Spinal cord (tissue), 9 donors: ENCODE measurements at regions not wholly inside any gene's neighbourhood (a gene's known extent, or its start where the extent isn't known, plus 50 kb on each side); places are given as distances from the start of the nearest gene placed in this dataset.

Experiments used
- DNase-seq, 6 donors: peaks; one replicate each; pipeline versions ENCODE4 v3.0.0 to v3.0.0-alpha.2; 2013 to 2015; ENCODE audit warnings: low spot score in 6 of 6, low read depth in 4 of 6
- H3K27ac ChIP-seq: one replicate; pipeline ENCODE4 v1.5.1; 2013; ENCODE audit warnings: low read depth, low read length, control low read depth
- H3K27me3 ChIP-seq: one replicate; pipeline ENCODE4 v1.6.1; 2013; ENCODE audit warnings: low read length; ENCODE audit not compliant: control insufficient read depth, insufficient read depth
- H3K36me3 ChIP-seq: one replicate; pipeline ENCODE4 v1.6.1; 2013; ENCODE audit warnings: low read length; ENCODE audit not compliant: control insufficient read depth, insufficient read depth
- H3K4me1 ChIP-seq: one replicate; pipeline ENCODE4 v1.6.1; 2013; ENCODE audit warnings: low read length; ENCODE audit not compliant: control insufficient read depth, insufficient read depth
- H3K4me3 ChIP-seq: one replicate; pipeline ENCODE4 v1.5.1; 2013; ENCODE audit warnings: low read depth, low read length, control low read depth
- H3K9me3 ChIP-seq: one replicate; pipeline ENCODE4 v1.6.1; 2013; ENCODE audit warnings: low read length; ENCODE audit not compliant: control insufficient read depth, insufficient read depth
- WGBS: methylation state at CpG from one replicate; pipeline ENCODE4 v1.1.5; 2013; ENCODE audit warnings: missing lambda C conversion rate; ENCODE audit not compliant: insufficient coverage; 5-methylcytosine and 5-hydroxymethylcytosine counted together
- donor health status: healthy.

GRCh38 chr6:18584372-18584771 is 197.2 kb downstream of the RNF144B start:
- Histone ChIP-seq H3K27me3 (no peaks in the 10 kb centered on the region), H3K9me3 (no peaks in the 10 kb centered on the region), H3K27ac (no peak overlapping the region), H3K36me3 (no peaks in the 10 kb centered on the region), H3K4me3 (no peak overlapping the region), H3K4me1 (no peaks in the 10 kb centered on the region)
- DNase-seq = no peak
- 93% methylated on average over 2 of the region's 4 CpGs for WGBS

DNA sequence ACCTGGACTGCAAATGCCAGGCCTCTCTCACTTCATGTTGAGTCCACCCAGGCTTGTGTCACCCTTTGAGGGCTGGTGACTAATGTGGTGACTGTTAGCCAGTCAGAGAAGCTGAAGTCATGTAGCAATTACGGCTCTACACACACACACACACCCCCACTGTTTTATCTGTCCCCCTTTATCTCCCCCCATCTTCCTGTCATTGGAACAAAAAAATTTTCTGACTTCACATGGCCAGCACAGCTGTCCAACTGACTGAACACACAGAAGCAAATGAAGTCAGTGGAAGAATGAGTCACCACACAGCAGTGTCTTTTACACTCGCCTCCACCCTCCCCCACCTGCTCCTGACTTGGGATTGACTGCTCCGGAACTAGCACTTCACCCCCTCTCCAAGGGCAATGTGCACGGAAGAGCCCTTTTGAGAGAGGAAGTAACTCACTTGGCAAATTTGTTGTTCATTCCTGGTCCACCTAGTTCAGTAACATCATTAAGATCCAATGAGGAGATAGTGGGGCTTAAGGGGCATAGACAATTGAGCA is 198.0 kb downstream of the RNF144B start:
- 58% methylated on average over 2 of the region's 4 CpGs for WGBS
- no peak overlapping the region for H3K4me3 ChIP-seq
- DNase-seq = peak in 1 of 6 donors; percentile 31
- H3K27ac ChIP-seq = no peak overlapping the region
- H3K27me3 ChIP-seq = no peaks in the 10 kb centered on the region
- H3K36me3 ChIP-seq = no peaks in the 10 kb centered on the region
- H3K4me1 ChIP-seq = no peaks in the 10 kb centered on the region
- H3K9me3 ChIP-seq = no peaks in the 10 kb centered on the region

GRCh38 chr6:18586133-18586532 is 199.0 kb downstream of the RNF144B start:
- 66% methylated on average over 8 of the region's 8 CpGs for WGBS
- no peak overlapping the region for H3K27ac ChIP-seq
- H3K4me1 ChIP-seq = no peaks in the 10 kb centered on the region
- no peak overlapping the region for H3K4me3 ChIP-seq
- H3K36me3 ChIP-seq = no peaks in the 10 kb centered on the region
- H3K27me3 ChIP-seq = no peaks in the 10 kb centered on the region
- no peaks in the 10 kb centered on the region for H3K9me3 ChIP-seq
- DNase-seq = no peak

DNA sequence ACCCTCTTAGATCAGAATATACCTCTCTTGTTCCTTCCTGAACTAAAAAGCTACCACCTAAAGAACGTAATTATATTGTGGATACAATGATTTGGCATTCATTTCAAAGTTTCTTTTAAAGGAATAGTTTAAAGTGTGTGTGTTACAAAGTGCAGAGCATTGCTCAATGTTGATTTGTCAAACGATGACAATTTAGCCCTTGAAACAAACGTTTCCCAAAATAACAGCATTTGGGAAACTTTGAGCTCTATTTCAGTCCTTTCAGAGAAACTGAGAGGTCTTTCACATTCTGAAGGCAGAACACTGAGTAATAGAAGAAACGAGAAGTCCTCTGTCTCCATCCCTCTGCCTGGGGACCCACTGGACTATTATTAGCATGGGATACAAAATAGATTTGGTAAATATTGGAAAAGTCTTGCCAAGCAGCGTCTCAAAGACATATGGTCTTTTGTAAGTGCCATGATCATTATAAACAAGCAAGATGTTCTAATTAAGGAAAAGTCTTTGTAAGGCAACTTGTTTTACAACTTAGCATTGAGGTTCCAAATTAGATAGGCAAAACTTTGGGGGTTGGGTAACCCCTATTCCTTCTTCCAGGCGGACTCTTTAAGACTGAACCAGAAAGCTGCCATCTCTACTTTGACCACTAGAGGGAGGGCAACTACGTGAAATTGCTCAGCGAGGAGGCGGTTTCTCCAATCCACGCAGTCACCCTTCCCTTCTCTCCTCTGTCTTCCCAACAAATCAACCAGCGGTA is 208.8 kb downstream of the RNF144B start:
- Histone ChIP-seq H3K27me3 (no peaks in the 10 kb centered on the region), H3K36me3 (no peaks in the 10 kb centered on the region), H3K27ac (no peak overlapping the region), H3K9me3 (no peaks in the 10 kb centered on the region), H3K4me1 (no peaks in the 10 kb centered on the region), H3K4me3 (no peak overlapping the region)
- DNase-seq = peak; percentile 68 to 96 (median 84)
- no CpG with 5 or more reads among the region's 11 CpGs for WGBS

GRCh38 chr6:18596531-18596835 is 209.3 kb downstream of the RNF144B start:
- Histone ChIP-seq H3K27ac (no peak overlapping the region), H3K9me3 (no peaks in the 10 kb centered on the region), H3K36me3 (no peaks in the 10 kb centered on the region), H3K4me1 (peaks cover 2% of the 10 kb centered on the region), H3K4me3 (no peak overlapping the region), H3K27me3 (no peaks in the 10 kb centered on the region)
- no peak for DNase-seq

- H3K4me3 ChIP-seq = no peak overlapping the region
- DNase-seq = peak in 2 of 6 donors; percentile 9 to 68
- no peaks in the 10 kb centered on the region for H3K9me3 ChIP-seq
- H3K27me3 ChIP-seq = no peaks in the 10 kb centered on the region
- no peaks in the 10 kb centered on the region for H3K36me3 ChIP-seq
- peaks cover 5% of the 10 kb centered on the region for H3K4me1 ChIP-seq
- no peak overlapping the region for H3K27ac ChIP-seq
- WGBS = 46% methylated on average over 3 of the region's 4 CpGs
These were observed 211.6 kb downstream of the RNF144B start for GRCh38 chr6:18598551-18599264.

- no peaks in the 10 kb centered on the region for H3K9me3 ChIP-seq
- no peaks in the 10 kb centered on the region for H3K36me3 ChIP-seq
- WGBS = no CpG with 5 or more reads among the region's 2 CpGs
- peaks cover 5% of the 10 kb centered on the region for H3K4me1 ChIP-seq
- no peak for DNase-seq
- no peak overlapping the region for H3K27ac ChIP-seq
- no peaks in the 10 kb centered on the region for H3K27me3 ChIP-seq
- no peak overlapping the region for H3K4me3 ChIP-seq
These were observed 213.1 kb downstream of the RNF144B start for GRCh38 chr6:18600255-18600654.

GRCh38 chr6:18601516-18602020 is 214.4 kb downstream of the RNF144B start:
- H3K27me3 ChIP-seq = no peaks in the 10 kb centered on the region
- H3K36me3 ChIP-seq = no peaks in the 10 kb centered on the region
- peaks cover 5% of the 10 kb centered on the region for H3K4me1 ChIP-seq
- peak in 2 of 6 donors; percentile 13 to 44 for DNase-seq
- 75% methylated on average over 4 of the region's 5 CpGs for WGBS
- no peak overlapping the region for H3K4me3 ChIP-seq
- H3K27ac ChIP-seq = no peak overlapping the region
- H3K9me3 ChIP-seq = no peaks in the 10 kb centered on the region

- Histone ChIP-seq H3K9me3 (no peaks in the 10 kb centered on the region), H3K36me3 (no peaks in the 10 kb centered on the region), H3K4me3 (no peak overlapping the region), H3K27me3 (no peaks in the 10 kb centered on the region), H3K27ac (no peak overlapping the region), H3K4me1 (peaks cover 5% of the 10 kb centered on the region)
- no CpG with 5 or more reads among the region's 2 CpGs for WGBS
- no peak for DNase-seq
These were observed 215.8 kb downstream of the RNF144B start for GRCh38 chr6:18602931-18603330.

GRCh38 chr6:18603361-18603760 is 216.2 kb downstream of the RNF144B start:
- Histone ChIP-seq H3K36me3 (no peaks in the 10 kb centered on the region), H3K27ac (no peak overlapping the region), H3K27me3 (no peaks in the 10 kb centered on the region), H3K4me1 (peaks cover 5% of the 10 kb centered on the region), H3K9me3 (no peaks in the 10 kb centered on the region), H3K4me3 (no peak overlapping the region)
- no CpG with 5 or more reads among the region's 5 CpGs for WGBS
- no peak for DNase-seq
